ENCODE measurements at regions not wholly inside any gene's neighbourhood (a gene's known extent, or its start where the extent isn't known, plus 50 kb on each side); places are given as distances from the start of the nearest gene placed in this dataset.

DNA sequence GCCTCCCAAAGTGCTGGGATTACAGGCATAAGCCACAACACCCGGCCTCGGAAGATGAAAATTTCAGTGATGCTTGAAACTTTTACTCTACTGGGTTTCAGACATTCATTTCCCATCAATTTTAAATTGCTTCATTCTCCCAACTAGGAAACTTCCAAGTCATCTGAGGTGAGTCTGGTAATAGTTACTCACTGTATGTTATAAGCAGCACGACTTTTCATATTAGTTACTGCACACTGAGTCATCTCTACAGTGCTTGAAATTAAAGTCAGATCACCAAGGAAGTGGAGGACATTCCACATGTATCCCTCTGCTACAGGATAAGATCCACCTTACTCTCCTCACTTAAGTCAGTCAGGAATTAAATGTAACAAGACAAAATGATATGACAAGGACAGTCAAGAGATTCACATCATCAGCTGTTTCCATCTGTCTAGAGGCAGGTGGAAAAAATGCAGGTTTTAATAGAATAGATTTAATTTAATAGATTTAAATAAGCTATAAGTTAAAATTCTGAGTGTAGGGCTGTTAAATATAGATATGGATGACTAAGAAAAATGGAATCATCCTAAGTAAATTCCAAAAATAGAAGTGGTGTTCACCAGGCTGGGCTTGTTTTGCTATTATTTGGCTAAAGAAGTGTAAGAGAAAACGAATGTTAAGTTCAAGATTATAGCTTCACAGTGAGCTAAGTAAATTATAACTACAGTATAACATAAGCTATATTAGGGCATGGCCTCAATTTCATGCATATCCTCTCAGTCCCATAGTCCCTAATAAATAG is 104.4 kb downstream of the TMCO5A start:
- TF ChIP-seq, protein P1, sequence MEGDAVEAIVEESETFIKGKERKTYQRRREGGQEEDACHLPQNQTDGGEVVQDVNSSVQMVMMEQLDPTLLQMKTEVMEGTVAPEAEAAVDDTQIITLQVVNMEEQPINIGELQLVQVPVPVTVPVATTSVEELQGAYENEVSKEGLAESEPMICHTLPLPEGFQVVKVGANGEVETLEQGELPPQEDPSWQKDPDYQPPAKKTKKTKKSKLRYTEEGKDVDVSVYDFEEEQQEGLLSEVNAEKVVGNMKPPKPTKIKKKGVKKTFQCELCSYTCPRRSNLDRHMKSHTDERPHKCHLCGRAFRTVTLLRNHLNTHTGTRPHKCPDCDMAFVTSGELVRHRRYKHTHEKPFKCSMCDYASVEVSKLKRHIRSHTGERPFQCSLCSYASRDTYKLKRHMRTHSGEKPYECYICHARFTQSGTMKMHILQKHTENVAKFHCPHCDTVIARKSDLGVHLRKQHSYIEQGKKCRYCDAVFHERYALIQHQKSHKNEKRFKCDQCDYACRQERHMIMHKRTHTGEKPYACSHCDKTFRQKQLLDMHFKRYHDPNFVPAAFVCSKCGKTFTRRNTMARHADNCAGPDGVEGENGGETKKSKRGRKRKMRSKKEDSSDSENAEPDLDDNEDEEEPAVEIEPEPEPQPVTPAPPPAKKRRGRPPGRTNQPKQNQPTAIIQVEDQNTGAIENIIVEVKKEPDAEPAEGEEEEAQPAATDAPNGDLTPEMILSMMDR (IDR thresholded peaks at IDR 0.05), result no peak
- no peak for TF ChIP-seq POLR2A (IDR thresholded peaks at IDR 0.05; ENCODE audit: low read depth)
- no peak for TF ChIP-seq EP300 (IDR thresholded peaks at IDR 0.05)
